NCI-H524 (cell line): ENCODE measurements at regions not wholly inside any gene's neighbourhood (a gene's known extent, or its start where the extent isn't known, plus 50 kb on each side); places are given as distances from the start of the nearest gene placed in this dataset.
A peak's percentile ranks its signal among the peaks of the same experiment; 100 is the strongest.
"Not testable (repeated sequence)": the region's sequence is repeated elsewhere in the genome, so short reads cannot be mapped to it uniquely, and the experiment has no call there.

Experiments used
- DNase-seq, 2 experiments: peaks; one replicate each; lab custom pipeline; 2025; lab: John Stamatoyannopoulos, UW

DNA sequence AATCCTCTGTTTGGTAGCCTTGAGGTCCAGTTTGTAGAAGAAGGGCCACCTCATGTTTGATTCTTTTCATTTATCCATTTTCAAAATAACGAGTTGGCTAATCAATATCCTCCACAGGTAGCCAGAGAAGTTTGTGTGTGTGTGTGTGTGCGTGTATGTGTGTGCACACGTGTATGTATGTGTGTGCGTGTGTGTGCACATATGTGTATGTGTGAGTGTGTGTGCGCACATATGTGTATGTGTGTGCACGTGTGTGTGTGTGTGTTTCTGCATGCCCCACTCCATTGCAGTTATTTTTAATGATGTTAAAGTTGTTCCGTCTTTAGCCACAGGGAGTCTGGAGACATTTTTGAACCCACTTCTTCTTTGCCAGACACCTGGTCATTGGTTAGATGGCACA lies 112.8 kb upstream of the PRKCQ start:
- no peak for DNase-seq

DNA sequence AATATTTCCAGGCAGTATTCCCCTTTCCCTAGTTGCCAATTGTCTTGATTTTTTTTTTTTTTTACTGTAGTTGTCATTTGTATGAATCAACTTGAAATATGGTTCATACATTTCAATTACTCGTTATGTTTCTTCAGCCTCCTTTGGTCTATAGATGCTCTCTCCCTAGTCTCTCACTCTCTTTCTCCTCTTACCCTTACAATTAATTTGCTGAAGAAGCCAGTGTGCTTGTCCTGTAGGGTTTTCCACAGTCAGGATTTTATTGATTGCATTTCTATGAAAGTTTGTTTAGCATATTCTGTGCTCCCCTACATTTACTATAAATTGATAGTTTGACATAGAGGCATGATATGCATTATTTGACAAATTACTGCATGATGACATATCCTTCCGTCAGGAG lies 112.0 kb upstream of the PRKCQ start:
- DNase-seq = no peak

DNA sequence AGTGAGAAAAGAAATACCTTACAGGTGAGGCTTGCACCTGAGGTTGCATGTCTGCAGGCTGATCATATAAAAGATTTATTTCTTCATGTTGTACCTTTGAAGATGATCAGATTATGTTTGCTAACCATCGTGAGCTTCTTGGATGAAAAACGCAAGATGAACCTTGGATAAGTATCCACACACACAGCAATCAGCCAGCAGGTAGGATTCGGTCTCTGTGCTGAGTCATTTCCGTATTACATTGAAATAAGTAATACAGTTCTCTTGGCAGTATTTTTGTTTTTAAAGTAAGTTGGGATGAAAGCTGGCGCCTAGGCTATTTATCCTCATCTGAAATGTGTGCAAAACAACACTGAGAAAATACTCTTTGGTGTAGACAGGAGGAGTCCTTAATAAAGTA lies 109.0 kb upstream of the PRKCQ start:
- no peak for DNase-seq

DNA sequence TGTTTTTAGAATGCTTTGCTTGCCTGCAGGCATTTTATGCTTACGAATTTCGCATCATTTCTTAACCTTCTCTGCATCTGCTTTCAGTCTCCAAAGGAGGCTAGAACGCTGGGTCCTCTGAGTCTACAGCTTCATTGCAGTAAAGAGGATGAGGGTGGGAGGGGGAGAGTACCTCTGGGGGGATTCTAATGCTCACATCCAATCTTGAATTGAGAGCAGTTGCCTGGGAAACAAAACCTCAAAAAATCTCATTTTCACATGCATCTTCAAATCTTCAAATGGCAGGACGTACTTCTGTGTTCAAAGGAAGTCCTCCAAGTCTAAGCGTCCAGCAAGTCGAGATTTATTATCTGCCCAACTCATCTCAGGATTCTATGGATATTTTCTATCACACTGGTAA lies 100.7 kb upstream of the PRKCQ start:
- DNase-seq = no peak

DNA sequence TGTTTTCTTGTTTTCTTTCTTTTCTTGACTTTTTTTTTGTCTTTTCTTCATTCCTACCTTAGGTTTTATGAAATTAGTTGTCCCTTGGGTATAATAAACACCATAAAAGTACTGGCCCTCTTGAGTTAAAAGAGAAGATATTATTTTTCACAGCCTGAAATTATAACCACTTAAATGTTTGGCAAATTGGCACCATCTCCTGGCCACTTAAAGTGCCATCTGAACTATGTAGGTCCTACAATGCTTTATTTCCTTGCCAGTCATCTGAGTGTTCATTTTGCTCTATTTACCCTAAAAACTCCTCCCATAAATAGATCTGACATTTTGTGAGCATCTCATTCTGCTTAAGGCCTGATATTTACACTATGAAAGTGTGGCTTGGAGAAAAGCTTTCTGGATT lies 98.9 kb upstream of the PRKCQ start:
- DNase-seq = no peak

DNA sequence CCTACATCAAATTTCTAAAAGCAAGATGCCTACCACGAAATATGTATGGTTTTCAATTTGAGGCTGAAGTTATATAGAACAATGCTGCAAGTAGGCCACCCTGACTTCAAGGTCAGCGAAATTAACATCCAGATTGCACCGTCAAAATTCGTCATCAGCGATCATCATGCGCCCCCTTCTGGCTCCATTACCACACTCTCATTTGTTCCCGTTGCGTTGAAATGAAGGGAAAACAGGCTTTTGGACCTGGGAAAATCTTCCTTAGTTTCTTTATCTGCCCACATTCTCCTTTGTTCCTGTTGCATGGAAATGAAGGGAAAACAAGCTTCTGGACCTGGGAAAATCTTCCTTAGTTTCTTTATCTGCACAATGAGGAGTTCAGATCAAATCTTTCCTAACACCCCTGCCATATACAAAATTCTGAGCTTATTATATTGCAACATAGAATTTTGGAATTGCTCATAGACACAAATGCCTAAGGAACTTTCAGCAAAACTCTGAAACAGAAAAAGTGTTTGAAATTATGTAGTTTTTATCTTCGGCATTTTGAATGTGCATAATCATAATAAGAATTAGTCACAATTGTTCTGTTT lies 98.2 kb upstream of the PRKCQ start:
- peak in 1 of 2 experiments; percentile 26 for DNase-seq

DNA sequence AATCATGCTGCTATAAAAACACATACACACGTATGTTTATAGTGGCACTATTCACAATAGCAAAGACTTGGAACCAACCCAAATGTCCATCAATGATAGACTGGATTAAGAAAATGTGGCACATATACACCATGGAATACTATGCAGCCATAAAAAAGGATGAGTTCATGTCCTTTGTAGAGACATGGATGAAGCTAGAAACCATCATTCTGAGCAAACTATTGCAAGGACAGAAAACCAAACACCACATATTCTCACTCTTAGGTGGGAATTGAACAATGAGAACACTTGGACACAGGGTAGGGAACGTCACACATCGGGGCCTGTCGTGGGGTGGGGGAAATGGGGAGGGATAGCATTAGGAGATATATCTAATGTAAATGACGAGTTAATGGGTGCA lies 97.1 kb upstream of the PRKCQ start:
- DNase-seq = not testable (repeated sequence)

DNA sequence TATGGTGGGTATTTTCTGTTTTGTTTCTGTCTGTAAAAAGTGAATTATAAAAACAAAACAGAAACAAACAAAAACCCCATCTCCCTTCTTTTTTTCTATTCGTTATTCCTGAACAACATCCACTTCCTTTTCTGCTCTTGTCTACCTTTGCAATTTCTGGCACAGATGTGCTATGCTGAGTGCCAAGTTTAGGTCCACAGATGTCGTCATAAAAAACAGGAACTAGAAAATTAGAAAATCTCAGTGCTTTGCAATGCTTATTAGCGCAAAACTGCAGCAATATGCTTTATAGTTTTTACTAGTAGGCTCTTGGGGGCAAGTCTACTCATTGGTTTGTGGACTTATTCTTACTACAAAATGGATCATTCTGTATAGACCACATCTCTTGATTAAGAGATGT lies 94.2 kb upstream of the PRKCQ start:
- DNase-seq = no peak

DNA sequence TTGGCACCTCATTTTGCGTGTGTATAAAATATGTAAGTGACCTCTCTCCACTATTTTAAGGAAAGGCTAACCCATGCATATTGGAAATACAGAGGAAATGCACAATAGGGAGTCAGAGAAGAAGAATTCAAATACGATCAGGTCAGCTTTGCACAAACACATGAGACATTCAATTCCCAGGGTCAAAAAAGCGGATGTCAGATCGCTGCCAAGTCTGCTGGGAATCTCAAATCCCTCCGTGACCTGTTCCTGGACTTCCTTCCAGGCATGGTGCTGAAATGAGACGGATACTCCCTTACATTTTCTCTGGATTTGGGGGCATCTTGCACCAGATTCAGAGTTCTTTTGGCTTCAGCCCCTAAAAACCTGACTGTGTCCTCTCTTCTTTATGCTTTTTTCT lies 91.9 kb upstream of the PRKCQ start:
- no peak for DNase-seq

DNA sequence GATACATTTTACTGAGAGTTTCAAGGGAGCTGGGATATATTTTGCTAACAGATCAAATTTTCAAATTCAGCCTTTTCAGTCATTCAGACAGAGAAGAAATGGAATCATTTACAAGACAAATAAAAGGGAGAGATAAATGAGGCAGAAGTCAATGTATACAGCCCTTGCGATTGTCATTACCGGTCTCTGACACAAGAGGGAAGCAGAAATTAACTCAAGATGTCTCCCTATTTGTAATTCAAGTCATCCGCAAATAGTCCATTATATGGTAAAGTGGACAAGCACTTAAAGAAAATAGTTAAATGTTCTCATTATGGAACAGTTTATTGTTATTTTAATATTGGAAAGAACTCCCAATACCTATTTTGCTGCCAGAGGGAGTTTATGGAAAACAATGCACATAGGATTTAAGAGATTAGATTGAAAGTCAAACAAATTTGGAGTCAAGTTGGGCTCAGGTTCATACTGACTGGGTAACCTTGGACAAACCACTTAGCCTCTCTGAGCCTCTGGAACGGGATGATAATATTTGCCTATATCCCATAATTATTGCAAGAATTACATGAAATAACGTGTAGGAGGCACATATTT lies 89.3 kb upstream of the PRKCQ start:
- peak in 1 of 2 experiments; percentile 33 for DNase-seq

DNA sequence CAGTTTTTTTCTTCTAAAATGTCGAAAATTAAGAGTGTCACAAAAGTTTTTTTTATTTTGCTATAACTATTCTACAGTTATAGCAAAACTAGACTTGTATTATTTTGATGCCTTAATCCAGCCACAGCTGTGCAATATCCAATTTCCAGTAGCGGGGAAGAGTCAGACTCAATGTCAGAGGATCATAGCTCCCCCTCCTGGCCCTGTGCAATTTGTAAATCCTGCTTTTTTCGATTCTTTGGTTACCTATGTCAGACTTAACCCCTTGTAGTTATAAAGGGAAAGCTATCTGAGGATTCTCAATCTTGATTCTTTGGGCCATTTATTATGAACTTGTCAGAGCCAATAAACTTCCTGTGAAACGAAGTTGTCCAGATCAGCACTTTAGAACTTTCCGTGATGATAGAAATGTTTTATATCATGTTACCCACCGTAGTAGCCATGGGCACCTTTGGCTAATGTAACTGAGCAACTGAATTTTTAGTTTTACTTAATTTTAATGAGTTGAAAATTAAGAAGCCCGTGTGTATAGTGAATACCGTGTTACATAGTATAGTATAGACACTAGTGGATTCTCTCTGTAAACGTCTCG lies 87.7 kb upstream of the PRKCQ start:
- peak in 1 of 2 experiments; percentile 58 for DNase-seq

DNA sequence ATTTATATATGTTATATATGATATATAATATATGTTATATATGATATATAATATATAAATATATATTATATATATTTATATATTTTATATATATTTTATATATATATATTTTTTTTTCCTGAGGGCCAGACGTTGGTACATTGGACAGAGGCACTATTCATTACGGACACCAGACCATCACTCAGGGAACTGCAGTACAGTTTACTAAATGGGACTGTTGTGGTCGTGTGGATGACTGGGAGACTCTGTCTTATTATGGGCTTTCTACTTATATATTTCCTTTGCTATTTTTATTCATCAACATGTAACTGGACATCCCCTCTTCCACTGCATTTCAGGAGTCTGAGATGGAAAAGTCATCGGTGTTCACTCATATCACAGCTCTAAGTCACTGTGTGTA lies 87.1 kb upstream of the PRKCQ start:
- no peak for DNase-seq

DNA sequence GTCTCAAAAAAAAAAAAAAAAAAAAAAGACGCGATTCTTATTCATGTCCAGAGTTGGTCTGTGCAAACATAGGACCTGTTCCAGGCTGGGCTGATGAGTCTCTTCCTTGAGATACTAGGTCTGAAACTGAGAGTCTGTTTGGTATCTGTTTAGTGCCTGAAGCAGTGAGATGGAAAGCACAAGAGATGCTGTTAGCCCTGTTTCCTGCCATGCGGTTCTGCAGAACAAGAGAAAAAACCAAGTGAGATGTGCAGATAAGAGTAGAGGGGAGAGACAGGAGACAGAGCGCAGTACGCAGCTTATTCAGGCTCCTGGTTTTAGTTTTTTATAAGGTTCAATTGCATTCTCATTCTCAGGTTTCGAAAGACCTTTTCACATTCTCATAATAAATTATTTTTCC lies 85.8 kb upstream of the PRKCQ start:
- no peak for DNase-seq

DNA sequence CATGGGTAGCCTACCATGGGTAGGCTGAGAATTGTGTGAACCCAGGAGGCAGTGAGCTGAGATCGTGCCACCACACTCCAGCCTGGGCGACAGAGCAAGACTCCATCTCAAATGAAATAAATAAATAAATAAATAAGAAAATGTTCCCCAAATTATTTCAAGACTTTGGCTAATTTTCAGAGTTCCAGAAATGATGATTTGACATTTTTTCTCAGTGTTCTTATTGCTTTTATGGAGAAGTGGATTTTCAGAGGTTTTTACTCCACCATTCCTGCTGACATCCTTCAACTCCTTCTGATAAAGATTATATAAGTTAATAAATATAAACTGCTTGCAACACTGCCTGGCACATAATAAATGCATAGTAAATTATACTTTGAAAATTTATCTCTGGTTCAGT lies 80.4 kb upstream of the PRKCQ start:
- no peak for DNase-seq

DNA sequence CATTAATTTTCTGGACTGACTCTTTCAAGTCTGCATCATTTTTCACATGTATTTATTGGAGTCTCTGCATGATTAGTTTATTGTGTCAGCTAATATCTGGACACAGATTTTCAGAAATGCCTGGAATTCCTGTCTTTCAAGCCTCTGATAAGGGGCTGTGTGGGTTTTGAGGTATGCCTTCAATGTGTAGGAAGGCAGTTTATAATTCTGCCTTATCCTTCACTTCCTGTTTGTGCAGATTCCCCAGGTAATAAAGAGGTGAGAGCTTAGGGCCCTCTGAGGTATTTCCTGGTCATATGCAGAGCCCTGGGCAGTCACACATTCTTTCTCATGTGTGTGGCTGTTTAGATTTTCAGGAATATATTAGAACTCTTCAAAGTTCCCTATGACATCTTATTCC lies 79.4 kb upstream of the PRKCQ start:
- no peak for DNase-seq

DNA sequence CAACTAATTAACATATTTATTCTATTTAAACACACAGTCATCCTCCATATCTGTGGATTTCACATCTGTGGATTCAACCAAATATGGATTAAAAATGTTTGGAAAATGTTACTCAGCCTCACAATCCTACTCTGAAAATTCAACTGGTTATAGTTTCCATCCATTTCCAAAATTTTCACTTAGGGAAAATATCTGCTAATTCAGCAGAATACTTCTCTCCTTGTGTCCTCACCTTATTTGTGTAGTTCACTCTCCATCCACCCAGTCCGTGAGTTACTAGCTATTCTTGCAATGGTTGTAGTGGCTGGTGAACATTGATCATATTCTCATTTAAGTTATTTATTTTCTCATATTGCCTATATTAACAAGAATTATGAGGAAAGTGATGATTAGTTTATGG lies 77.6 kb upstream of the PRKCQ start:
- DNase-seq = no peak

DNA sequence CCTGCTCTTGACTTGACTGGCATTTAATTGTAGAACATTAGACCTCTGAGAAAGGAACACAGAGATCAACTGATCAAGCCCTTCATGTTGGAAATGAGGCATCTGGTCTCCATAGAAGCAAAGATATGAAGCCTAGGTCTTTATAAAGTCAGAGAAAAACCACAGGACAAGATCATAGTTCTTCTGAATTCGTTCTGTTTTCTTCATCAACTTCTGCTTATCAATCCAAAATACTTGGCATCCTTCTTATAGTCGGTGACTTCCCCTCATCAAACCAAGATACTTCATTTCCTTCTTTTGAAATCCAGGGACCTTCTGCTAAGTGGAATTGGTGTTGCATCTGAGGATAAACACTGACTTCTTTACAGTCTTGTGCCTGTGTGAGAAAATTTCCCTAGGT lies 77.1 kb upstream of the PRKCQ start:
- no peak for DNase-seq

DNA sequence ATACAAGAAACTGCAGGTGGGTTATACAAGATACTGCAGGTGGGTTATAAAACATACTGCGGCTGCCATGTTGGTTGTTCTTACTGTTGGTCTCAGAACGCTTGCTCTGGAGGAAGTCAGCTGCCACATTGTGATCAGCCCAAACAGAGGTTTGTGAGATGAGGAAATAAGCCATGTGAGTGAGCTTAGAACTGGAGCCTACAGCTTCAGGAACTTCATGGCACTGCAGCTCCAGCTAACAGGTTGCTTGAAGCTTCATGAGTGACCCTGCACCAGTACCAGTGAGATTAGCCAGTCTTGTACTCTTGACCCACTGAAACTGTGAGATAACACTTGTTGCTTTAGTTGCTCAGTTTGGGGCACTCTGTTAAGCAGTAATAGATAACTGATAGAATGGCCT lies 74.5 kb upstream of the PRKCQ start:
- no peak for DNase-seq

DNA sequence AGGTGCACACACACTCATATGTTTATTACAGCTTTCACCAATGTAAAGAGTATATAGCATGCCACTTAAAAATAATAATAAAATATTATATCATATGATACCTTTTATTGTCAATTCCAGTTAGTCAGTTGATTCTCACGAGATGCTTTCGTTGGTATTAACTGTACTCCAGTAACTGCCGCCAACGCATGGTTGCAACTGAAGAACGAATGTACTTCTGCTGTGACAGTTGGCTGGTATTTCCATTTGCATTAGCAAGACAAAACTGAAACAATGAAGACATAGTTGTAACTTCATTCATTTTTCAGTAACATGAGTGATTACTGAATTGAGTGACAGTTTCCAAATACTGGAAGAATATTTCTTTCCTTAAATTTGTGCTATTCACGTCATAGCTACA lies 70.5 kb upstream of the PRKCQ start:
- no peak for DNase-seq

DNA sequence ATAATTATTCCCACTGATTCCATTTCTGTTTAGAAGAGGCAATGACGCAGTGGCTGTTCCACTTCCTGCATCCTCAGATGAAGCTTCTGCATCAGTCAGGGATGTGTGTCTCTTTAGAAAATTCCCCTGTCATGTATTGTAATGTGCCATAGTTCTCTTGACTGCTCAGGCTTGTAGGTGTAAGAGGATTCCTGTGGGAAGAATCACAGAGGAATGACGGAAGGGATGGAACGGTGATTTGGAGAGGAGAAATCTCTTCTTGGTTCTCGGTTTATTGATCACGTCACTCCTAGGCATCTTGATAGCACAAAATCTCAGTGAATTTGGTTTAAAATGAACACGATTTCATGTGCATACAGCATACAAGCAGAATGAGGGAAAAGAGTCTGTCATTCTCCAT lies 69.8 kb upstream of the PRKCQ start:
- no peak for DNase-seq

DNA sequence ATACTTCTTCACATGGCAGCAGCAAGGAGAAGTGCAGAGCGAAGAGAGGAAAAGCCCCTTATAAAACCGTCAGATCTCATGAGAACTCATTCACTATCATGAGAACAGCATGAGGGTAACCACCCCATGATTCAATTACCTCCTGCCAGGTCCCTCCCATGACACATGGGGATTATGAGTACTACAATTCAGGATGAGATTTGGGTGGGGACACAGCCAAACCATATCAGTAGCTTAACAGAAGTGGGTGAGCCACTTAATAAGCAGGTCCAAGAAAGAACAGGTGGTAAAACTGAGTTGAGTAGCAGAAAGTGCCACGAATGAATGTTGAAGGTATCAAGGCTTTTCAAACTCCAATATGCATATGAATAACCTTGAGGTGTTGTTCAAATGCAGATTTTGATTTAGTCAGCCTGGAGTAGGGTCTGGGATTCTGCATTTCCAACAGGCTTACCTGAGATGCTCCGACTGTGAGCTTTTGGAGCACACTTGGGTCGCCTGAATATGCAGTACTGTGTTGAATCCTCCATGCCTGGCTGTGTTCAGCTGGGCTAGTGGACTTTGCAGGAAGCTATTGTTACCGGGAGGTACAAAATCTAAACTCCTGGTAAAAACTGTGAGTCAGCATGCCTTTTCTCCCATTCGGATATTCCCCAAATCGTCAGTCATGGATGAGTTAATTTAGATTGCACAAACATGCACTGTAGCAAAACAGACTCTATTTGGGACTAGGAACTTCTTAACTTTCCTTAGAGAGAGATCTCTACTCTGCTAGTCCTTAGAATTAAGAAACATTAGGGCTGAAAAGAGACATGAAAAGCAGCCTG lies 69.0 kb upstream of the PRKCQ start:
- no peak for DNase-seq

DNA sequence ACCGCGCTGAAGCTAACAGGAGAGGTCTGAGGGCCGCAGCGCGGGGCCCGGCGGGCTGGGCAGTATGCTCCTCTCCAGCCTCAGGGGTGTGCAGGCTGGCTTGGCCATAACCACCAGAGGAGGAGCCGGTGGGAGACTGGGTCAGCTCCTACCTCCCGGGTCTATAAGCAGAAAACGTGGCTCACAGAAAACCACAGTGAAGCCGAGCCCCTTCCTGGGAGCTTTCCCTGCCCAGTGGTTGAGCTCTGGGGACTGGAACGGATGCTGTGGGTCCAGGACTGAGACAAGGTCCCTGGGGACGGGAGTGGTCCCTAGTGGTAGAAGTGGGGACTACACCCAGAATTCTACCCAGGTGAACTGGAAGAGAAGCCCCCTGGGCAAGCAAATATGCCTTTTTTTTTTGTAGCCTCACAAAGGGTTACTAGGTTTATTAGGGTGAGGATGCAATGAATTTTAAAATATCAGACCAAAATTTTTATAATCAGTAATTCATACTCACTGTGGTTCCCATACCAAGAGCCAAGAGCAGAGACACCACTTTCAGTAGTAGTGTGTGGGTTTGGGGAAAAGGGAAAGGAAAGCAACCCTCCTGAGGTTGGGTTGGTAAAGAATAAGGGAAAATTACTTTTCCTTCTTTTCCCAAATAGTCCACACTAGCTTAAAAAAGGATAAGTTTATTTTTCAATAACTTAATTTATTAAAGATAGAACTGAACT lies 67.9 kb upstream of the PRKCQ start:
- peak in 1 of 2 experiments; percentile 1 for DNase-seq

DNA sequence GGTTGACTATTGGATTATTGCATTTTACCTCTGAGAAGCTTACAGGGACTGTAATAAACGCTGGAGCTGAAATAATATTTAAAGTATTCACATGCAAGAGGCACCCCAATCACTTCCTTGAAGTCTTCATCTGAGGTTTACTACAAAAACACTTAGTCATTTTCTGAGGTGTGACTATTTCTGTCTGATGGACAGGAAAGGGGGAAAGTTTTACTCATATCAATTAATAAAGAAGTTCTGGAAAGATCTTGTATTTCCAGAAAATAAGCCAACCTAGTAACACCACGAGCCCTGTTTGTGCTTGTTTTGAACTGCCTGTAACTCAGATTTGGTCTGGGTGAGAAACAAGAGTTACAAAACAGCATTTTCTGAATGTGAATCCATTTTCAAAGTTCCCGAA lies 63.9 kb upstream of the PRKCQ start:
- no peak for DNase-seq
